HG03060 (cell line): ENCODE measurements at regions not wholly inside any gene's neighbourhood (a gene's known extent, or its start where the extent isn't known, plus 50 kb on each side); places are given as distances from the start of the nearest gene placed in this dataset.

Experiments used
- ATAC-seq: cut with Tn5 transposase; IDR thresholded peaks from one replicate; pipeline ENCODE4 v1.9.1; 2021; ENCODE audit warnings: low read depth, moderate number of reproducible peaks; ENCODE audit not compliant: unreplicated experiment

- ATAC-seq: no peak
These were observed 266.7 kb upstream of the C2CD4B start for GRCh38 chr15:62431817-62432216.

GRCh38 chr15:62432702-62433398, 267.8 kb upstream of the C2CD4B start:
- ATAC-seq: no peak

- ATAC-seq: no peak
These were observed 271.1 kb upstream of the C2CD4B start for GRCh38 chr15:62436235-62436634.

GRCh38 chr15:62437753-62438152, 272.7 kb upstream of the C2CD4B start:
- ATAC-seq: no peak

- no peak for ATAC-seq
These were observed 274.5 kb upstream of the C2CD4B start for GRCh38 chr15:62439543-62440016.

- no peak for ATAC-seq
These were observed 275.4 kb upstream of the C2CD4B start for GRCh38 chr15:62440362-62441105.

- ATAC-seq: no peak
These were observed 279.3 kb upstream of the C2CD4B start for GRCh38 chr15:62444104-62445022.

- no peak for ATAC-seq
These were observed 280.2 kb upstream of the C2CD4B start for GRCh38 chr15:62445244-62445643.

GRCh38 chr15:62446984-62447383, 281.9 kb upstream of the C2CD4B start:
- no peak for ATAC-seq

GRCh38 chr15:62447742-62448141, 282.7 kb upstream of the C2CD4B start:
- no peak for ATAC-seq

- no peak for ATAC-seq
These were observed 284.6 kb upstream of the C2CD4B start for GRCh38 chr15:62449638-62450037.

- no peak for ATAC-seq
These were observed 285.0 kb upstream of the C2CD4B start for GRCh38 chr15:62450061-62450460.

- ATAC-seq: no peak
These were observed 286.9 kb upstream of the C2CD4B start for GRCh38 chr15:62452026-62452425.

GRCh38 chr15:62452667-62453066, 287.6 kb upstream of the C2CD4B start:
- ATAC-seq: no peak

- no peak for ATAC-seq
These were observed 288.3 kb upstream of the C2CD4B start for GRCh38 chr15:62453375-62453774.

- ATAC-seq: no peak
These were observed 288.9 kb upstream of the C2CD4B start for GRCh38 chr15:62453981-62454380.

- ATAC-seq: no peak
These were observed 289.6 kb upstream of the C2CD4B start for GRCh38 chr15:62454567-62455172.

- no peak for ATAC-seq
These were observed 290.4 kb upstream of the C2CD4B start for GRCh38 chr15:62455441-62455921.

- ATAC-seq: no peak
These were observed 291.2 kb upstream of the C2CD4B start for GRCh38 chr15:62456011-62456920.
